ENCODE measurements at regions not wholly inside any gene's neighbourhood (a gene's known extent, or its start where the extent isn't known, plus 50 kb on each side); places are given as distances from the start of the nearest gene placed in this dataset.

GRCh38 chr18:42484648-42485047 is 529.6 kb downstream of the PIK3C3 start:
- TF ChIP-seq EZH2 (IDR thresholded peaks at IDR 0.05) (no peak), POLR2AphosphoS5 (IDR thresholded peaks at IDR 0.05; ENCODE audit: borderline replicate concordance, low read depth, low read length) (no peak), FOXP2 (optimal IDR thresholded peaks at IDR 0.05; ENCODE audit: control extremely low read depth, extremely low read length, insufficient read depth) (no peak)

Data from SK-N-MC (cell line).